ENCODE measurements at regions not wholly inside any gene's neighbourhood (a gene's known extent, or its start where the extent isn't known, plus 50 kb on each side); places are given as distances from the start of the nearest gene placed in this dataset.

GRCh38 chr1:121516234-121516967 lies 331.6 kb downstream of the SRGAP2C start:
- TF ChIP-seq CTCF (IDR thresholded peaks at IDR 0.05; ENCODE audit: low read length) = no peak
- no peak for TF ChIP-seq EZH2 (IDR thresholded peaks at IDR 0.05; ENCODE audit: borderline replicate concordance, low read length)

Measured in OCI-LY1 (cell line).